ENCODE measurements at regions not wholly inside any gene's neighbourhood (a gene's known extent, or its start where the extent isn't known, plus 50 kb on each side); places are given as distances from the start of the nearest gene placed in this dataset.

DNA sequence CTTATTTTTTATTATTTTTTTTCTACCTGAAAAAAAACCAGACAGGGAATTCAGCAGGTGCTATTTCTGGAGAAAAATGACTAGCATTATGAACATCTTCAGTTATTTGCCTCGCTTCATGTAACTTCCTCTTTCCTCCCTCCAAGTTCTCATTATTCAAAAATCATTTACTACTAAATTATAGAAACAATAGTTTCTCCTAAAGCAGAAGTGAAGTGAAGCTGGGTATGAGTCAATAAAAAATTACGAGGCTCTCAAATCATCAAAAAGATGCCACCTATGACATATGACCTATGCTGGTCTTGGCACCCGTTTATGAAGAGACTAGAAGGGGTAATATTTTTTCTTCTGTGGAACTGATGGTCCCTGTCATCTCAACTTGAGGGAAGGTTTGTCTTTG is 145.0 kb upstream of the AADAT start:
- TF ChIP-seq, protein P1, sequence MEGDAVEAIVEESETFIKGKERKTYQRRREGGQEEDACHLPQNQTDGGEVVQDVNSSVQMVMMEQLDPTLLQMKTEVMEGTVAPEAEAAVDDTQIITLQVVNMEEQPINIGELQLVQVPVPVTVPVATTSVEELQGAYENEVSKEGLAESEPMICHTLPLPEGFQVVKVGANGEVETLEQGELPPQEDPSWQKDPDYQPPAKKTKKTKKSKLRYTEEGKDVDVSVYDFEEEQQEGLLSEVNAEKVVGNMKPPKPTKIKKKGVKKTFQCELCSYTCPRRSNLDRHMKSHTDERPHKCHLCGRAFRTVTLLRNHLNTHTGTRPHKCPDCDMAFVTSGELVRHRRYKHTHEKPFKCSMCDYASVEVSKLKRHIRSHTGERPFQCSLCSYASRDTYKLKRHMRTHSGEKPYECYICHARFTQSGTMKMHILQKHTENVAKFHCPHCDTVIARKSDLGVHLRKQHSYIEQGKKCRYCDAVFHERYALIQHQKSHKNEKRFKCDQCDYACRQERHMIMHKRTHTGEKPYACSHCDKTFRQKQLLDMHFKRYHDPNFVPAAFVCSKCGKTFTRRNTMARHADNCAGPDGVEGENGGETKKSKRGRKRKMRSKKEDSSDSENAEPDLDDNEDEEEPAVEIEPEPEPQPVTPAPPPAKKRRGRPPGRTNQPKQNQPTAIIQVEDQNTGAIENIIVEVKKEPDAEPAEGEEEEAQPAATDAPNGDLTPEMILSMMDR (optimal IDR thresholded peaks at IDR 0.05 in 1 of 3, IDR thresholded peaks at IDR 0.05 in 1 of 3, conservative IDR thresholded peaks at IDR 0.05 in 1 of 3; ENCODE audit: extremely low read depth in 1 of 3, insufficient read depth in 2 of 3, low read length in 3 of 3): no peak
- TF ChIP-seq EZH2 (IDR thresholded peaks at IDR 0.05; ENCODE audit: low read length): no peak
